Gastrocnemius medialis (tissue), 4 donors: ENCODE measurements at regions not wholly inside any gene's neighbourhood (a gene's known extent, or its start where the extent isn't known, plus 50 kb on each side); places are given as distances from the start of the nearest gene placed in this dataset.

Source experiments
- POLR2A ChIP-seq, 2 donors: fragments of 450-650 bp; IDR thresholded peaks; one replicate each; pipeline ENCODE4 v1.6.1; 2017; ENCODE audit warnings: antibody characterized with exemption in 2 of 2, mild to moderate bottlenecking in 2 of 2, moderate library complexity in 2 of 2
- TF ChIP-seq, protein P1 (sequence below), 5 experiments: fragments of 450-650 bp in 3 of 5; fragments of 200-600 bp in 2 of 5; sonication (generic) in 2 of 5; IDR thresholded peaks in 4 of 5; conservative IDR thresholded peaks in 1 of 5; 1 replicate in 4 of 5; 2 replicates in 1 of 5; pipeline ENCODE4 v1.5.1; 2016 to 2019; ENCODE audit warnings: antibody characterized with exemption in 5 of 5, mild to moderate bottlenecking in 3 of 5, moderate library complexity in 3 of 5

DNA sequence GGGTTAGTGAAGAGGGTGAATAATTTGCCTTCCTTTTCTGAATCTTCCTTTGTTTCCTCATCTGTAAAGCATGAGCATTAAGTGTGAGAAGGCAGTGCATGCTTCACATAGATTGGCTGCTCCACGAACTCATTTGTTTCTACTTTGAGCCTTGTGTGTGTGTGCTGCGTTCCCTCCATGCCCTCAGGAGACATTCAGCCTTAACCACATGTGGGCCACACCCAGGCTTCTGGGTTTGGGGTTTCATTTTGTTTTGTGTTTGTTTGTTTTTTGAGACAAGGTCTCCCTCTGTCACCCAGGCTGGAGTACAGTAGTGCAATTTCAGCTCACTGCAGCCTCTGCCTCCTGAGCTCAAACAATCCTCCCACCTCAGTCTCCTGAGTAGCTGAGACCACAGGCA is 843.3 kb downstream of the GALR1 start:
- TF ChIP-seq, protein P1, sequence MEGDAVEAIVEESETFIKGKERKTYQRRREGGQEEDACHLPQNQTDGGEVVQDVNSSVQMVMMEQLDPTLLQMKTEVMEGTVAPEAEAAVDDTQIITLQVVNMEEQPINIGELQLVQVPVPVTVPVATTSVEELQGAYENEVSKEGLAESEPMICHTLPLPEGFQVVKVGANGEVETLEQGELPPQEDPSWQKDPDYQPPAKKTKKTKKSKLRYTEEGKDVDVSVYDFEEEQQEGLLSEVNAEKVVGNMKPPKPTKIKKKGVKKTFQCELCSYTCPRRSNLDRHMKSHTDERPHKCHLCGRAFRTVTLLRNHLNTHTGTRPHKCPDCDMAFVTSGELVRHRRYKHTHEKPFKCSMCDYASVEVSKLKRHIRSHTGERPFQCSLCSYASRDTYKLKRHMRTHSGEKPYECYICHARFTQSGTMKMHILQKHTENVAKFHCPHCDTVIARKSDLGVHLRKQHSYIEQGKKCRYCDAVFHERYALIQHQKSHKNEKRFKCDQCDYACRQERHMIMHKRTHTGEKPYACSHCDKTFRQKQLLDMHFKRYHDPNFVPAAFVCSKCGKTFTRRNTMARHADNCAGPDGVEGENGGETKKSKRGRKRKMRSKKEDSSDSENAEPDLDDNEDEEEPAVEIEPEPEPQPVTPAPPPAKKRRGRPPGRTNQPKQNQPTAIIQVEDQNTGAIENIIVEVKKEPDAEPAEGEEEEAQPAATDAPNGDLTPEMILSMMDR (IDR thresholded peaks at IDR 0.05 in 4 of 5, conservative IDR thresholded peaks at IDR 0.05 in 1 of 5): no peak
- TF ChIP-seq POLR2A (IDR thresholded peaks at IDR 0.05): no peak
